Ascending aorta (tissue), 2 donors: ENCODE measurements at regions not wholly inside any gene's neighbourhood (a gene's known extent, or its start where the extent isn't known, plus 50 kb on each side); places are given as distances from the start of the nearest gene placed in this dataset.

ENCODE experiments used
- DNase-seq, 2 donors: peaks; one replicate each; pipeline ENCODE4 v3.0.0-alpha.2; 2019; ENCODE audit warnings: low spot score in 2 of 2
- H3K27ac ChIP-seq, 2 donors: fragments of 200-600 bp; sonication (generic); one replicate each; pipeline ENCODE4 v1.5.1; 2016 to 2017; ENCODE audit warnings: mild to moderate bottlenecking in 1 of 2
- H3K27me3 ChIP-seq: fragments of 200-600 bp; sonication (generic); one replicate; pipeline ENCODE4 v1.5.1; 2017
- H3K36me3 ChIP-seq, 2 donors: fragments of 200-600 bp; sonication (generic); one replicate each; pipeline ENCODE4 v1.5.1; 2016
- H3K4me1 ChIP-seq, 2 donors: fragments of 200-600 bp; sonication (generic); one replicate each; pipeline ENCODE4 v1.5.1; 2016 to 2017; ENCODE audit warnings: mild to moderate bottlenecking in 1 of 2
- H3K4me3 ChIP-seq, 2 donors: fragments of 200-600 bp; sonication (generic); one replicate each; pipeline ENCODE4 v1.5.1; 2016 to 2017; ENCODE audit warnings: mild to moderate bottlenecking in 1 of 2
- H3K9me3 ChIP-seq, 2 donors: fragments of 200-600 bp; sonication (generic); one replicate each; pipeline ENCODE4 v1.5.1; 2016
- CTCF ChIP-seq, 3 experiments: fragments of 200-600 bp in 2 of 3; fragments of 450-650 bp in 1 of 3; sonication (generic) in 2 of 3; IDR thresholded peaks; one replicate each; pipeline ENCODE4 v1.5.1; 2016 to 2019; ENCODE audit warnings: antibody characterized with exemption in 3 of 3, mild to moderate bottlenecking in 1 of 3, moderate library complexity in 1 of 3
- intact Hi-C: fragments of 100-400 bp; cut with DNase I; formaldehyde crosslinking; loops from one replicate; pipeline ENCODE4 v1.15.1; 2023

- Histone ChIP-seq H3K27ac (no peak overlapping the region), H3K9me3 (no peaks in the 10 kb centered on the region), H3K4me3 (no peak overlapping the region), H3K4me1 (no peaks in the 10 kb centered on the region), H3K36me3 (no peaks in the 10 kb centered on the region), H3K27me3 (no peaks in the 10 kb centered on the region)
- intact Hi-C loops: no loop called here
- DNase-seq: no peak
- TF ChIP-seq CTCF (IDR thresholded peaks at IDR 0.05): no peak
Observed at GRCh38 chr7:138223402-138223879, 147.2 kb downstream of the AKR1D1 start.

- Histone ChIP-seq H3K27me3 (no peaks in the 10 kb centered on the region), H3K4me1 (no peaks in the 10 kb centered on the region), H3K36me3 (no peaks in the 10 kb centered on the region), H3K27ac (no peak overlapping the region), H3K4me3 (no peak overlapping the region), H3K9me3 (no peaks in the 10 kb centered on the region)
- no peak for DNase-seq
- TF ChIP-seq CTCF (IDR thresholded peaks at IDR 0.05): no peak
- intact Hi-C loops: no loop called here
Observed at GRCh38 chr7:138226001-138226476, 149.8 kb downstream of the AKR1D1 start.

DNA sequence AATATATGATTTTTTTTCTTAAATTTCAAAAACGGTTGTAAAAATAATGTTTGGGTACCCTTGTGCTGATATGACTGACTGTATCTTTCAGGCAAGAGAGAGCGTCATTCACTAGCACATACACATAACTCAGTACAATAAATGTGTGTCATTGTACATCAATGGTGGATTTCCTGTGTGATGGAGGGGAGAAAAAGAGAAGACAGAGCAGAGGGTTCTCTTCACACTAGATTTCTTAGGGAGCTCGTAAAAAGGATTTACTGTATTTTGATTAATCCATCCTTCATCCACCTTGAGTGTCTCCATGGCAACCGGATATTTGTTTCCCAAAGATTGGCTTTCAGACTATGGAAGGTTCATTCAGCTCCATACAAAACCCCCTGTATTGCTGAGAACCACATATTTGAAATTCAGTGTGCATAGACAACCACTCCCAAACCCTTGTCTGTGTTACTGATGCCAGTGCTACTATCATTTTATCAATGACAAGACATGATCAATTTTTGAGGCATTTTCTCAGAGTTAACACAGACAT, 150.6 kb downstream of the AKR1D1 start:
- Histone ChIP-seq H3K4me1 (no peaks in the 10 kb centered on the region), H3K4me3 (no peak overlapping the region), H3K36me3 (no peaks in the 10 kb centered on the region), H3K27me3 (no peaks in the 10 kb centered on the region), H3K27ac (no peak overlapping the region), H3K9me3 (no peaks in the 10 kb centered on the region)
- DNase-seq: no peak
- TF ChIP-seq CTCF (IDR thresholded peaks at IDR 0.05): no peak
- intact Hi-C loops: no loop called here

- intact Hi-C loops: no loop called here
- no peak for TF ChIP-seq CTCF (IDR thresholded peaks at IDR 0.05)
- Histone ChIP-seq H3K27ac (no peak overlapping the region), H3K27me3 (no peaks in the 10 kb centered on the region), H3K4me3 (no peak overlapping the region), H3K9me3 (peaks cover 0 to 3% of the 10 kb centered on the region in 2 donors), H3K36me3 (no peaks in the 10 kb centered on the region), H3K4me1 (no peaks in the 10 kb centered on the region)
- DNase-seq: no peak
Observed at GRCh38 chr7:138228119-138228518, 151.9 kb downstream of the AKR1D1 start.

GRCh38 chr7:138228769-138229168, 152.5 kb downstream of the AKR1D1 start:
- H3K27ac ChIP-seq: no peak overlapping the region
- peaks cover 0 to 3% of the 10 kb centered on the region in 2 donors for H3K9me3 ChIP-seq
- intact Hi-C loops: no loop called here
- H3K27me3 ChIP-seq: no peaks in the 10 kb centered on the region
- no peaks in the 10 kb centered on the region for H3K4me1 ChIP-seq
- H3K36me3 ChIP-seq: no peaks in the 10 kb centered on the region
- H3K4me3 ChIP-seq: no peak overlapping the region
- no peak for TF ChIP-seq CTCF (IDR thresholded peaks at IDR 0.05)
- no peak for DNase-seq

DNA sequence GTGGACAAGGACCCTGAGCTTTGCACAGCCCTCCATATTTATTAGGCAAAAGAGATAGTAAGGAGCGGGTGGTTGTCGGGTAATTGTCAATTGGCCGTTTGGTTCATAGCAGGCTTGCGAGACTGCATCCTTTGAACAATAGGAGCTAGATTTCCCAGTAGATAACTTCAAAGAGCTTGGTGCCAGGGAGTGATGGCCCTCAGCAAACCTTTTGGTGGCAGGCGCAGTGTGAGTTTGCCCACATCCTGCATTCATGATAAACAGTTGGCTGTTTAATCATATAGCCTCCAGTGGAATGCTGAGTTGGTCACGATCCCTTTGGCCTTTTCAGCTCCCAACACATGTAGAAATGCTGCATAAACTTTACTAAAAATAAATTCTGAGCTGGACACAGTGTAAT, 156.9 kb downstream of the AKR1D1 start:
- H3K4me1 ChIP-seq: no peaks in the 10 kb centered on the region
- no peak for DNase-seq
- H3K4me3 ChIP-seq: no peak overlapping the region
- intact Hi-C loops: no loop called here
- no peak for TF ChIP-seq CTCF (IDR thresholded peaks at IDR 0.05)
- no peak overlapping the region for H3K27ac ChIP-seq
- H3K36me3 ChIP-seq: no peaks in the 10 kb centered on the region
- H3K9me3 ChIP-seq: peaks cover 0 to 3% of the 10 kb centered on the region in 2 donors
- no peaks in the 10 kb centered on the region for H3K27me3 ChIP-seq
